Rectal smooth muscle tissue (tissue), 1 donor: ENCODE measurements at regions not wholly inside any gene's neighbourhood (a gene's known extent, or its start where the extent isn't known, plus 50 kb on each side); places are given as distances from the start of the nearest gene placed in this dataset.

Source experiments
- H3K27ac ChIP-seq: one replicate; pipeline ENCODE4 v1.7.0; 2013; ENCODE audit warnings: low read depth, low read length, inconsistent platforms
- H3K27me3 ChIP-seq: one replicate; pipeline ENCODE4 v1.7.0; 2013; ENCODE audit warnings: low read length; ENCODE audit not compliant: control insufficient read depth, insufficient read depth
- H3K36me3 ChIP-seq: one replicate; pipeline ENCODE4 v1.7.0; 2013; ENCODE audit warnings: low read length; ENCODE audit not compliant: control insufficient read depth, insufficient read depth
- H3K4me1 ChIP-seq: one replicate; pipeline ENCODE4 v1.7.0; 2013; ENCODE audit warnings: low read length; ENCODE audit not compliant: control insufficient read depth, insufficient read depth
- H3K4me3 ChIP-seq: one replicate; pipeline ENCODE4 v1.7.0; 2013; ENCODE audit warnings: low read length
- H3K9ac ChIP-seq: one replicate; pipeline ENCODE4 v1.7.0; 2013; ENCODE audit warnings: low read length

GRCh38 chr14:100470523-100470897, 116.7 kb downstream of the BEGAIN start:
- no peak overlapping the region for H3K27ac ChIP-seq

GRCh38 chr14:100471441-100472093, 115.7 kb downstream of the BEGAIN start:
- H3K9ac ChIP-seq = no peak overlapping the region
- no peaks in the 10 kb centered on the region for H3K4me1 ChIP-seq
- no peak overlapping the region for H3K4me3 ChIP-seq
- H3K27ac ChIP-seq = no peak overlapping the region
- no peaks in the 10 kb centered on the region for H3K27me3 ChIP-seq
- peaks cover 5% of the 10 kb centered on the region for H3K36me3 ChIP-seq

More at GRCh38 chr14:100470523-100470897, 116.7 kb downstream of the BEGAIN start:
- no peaks in the 10 kb centered on the region for H3K27me3 ChIP-seq
- no peak overlapping the region for H3K9ac ChIP-seq
- H3K36me3 ChIP-seq = peaks cover 5% of the 10 kb centered on the region
- no peaks in the 10 kb centered on the region for H3K4me1 ChIP-seq
- no peak overlapping the region for H3K4me3 ChIP-seq

- peaks cover 5% of the 10 kb centered on the region for H3K36me3 ChIP-seq
- H3K27me3 ChIP-seq = no peaks in the 10 kb centered on the region
- no peaks in the 10 kb centered on the region for H3K4me1 ChIP-seq
- no peak overlapping the region for H3K27ac ChIP-seq
- no peak overlapping the region for H3K4me3 ChIP-seq
- no peak overlapping the region for H3K9ac ChIP-seq
Observed at GRCh38 chr14:100472094-100472455, 115.1 kb downstream of the BEGAIN start.

- H3K27ac ChIP-seq = no peak overlapping the region
- H3K27me3 ChIP-seq = no peaks in the 10 kb centered on the region
- peaks cover 5% of the 10 kb centered on the region for H3K36me3 ChIP-seq
- no peaks in the 10 kb centered on the region for H3K4me1 ChIP-seq
- no peak overlapping the region for H3K9ac ChIP-seq
- H3K4me3 ChIP-seq = no peak overlapping the region
Observed at GRCh38 chr14:100472491-100472890, 114.7 kb downstream of the BEGAIN start.

- peaks cover 5% of the 10 kb centered on the region for H3K36me3 ChIP-seq
Observed at GRCh38 chr14:100473249-100473648, 114.0 kb downstream of the BEGAIN start.

GRCh38 chr14:100474196-100474595, 113.0 kb downstream of the BEGAIN start:
- H3K4me3 ChIP-seq = no peak overlapping the region
- no peaks in the 10 kb centered on the region for H3K27me3 ChIP-seq
- no peak overlapping the region for H3K9ac ChIP-seq
- no peaks in the 10 kb centered on the region for H3K4me1 ChIP-seq
- peaks cover 4% of the 10 kb centered on the region for H3K36me3 ChIP-seq
- H3K27ac ChIP-seq = no peak overlapping the region

More at GRCh38 chr14:100473249-100473648, 114.0 kb downstream of the BEGAIN start:
- Histone ChIP-seq H3K4me3 (no peak overlapping the region), H3K27me3 (no peaks in the 10 kb centered on the region), H3K9ac (no peak overlapping the region), H3K27ac (no peak overlapping the region), H3K4me1 (no peaks in the 10 kb centered on the region)

- Histone ChIP-seq H3K27me3 (no peaks in the 10 kb centered on the region), H3K9ac (no peak overlapping the region), H3K27ac (no peak overlapping the region), H3K36me3 (no peaks in the 10 kb centered on the region), H3K4me1 (no peaks in the 10 kb centered on the region), H3K4me3 (no peak overlapping the region)
Observed at GRCh38 chr14:100475268-100475667, 111.9 kb downstream of the BEGAIN start.

GRCh38 chr14:100476012-100476822, 111.0 kb downstream of the BEGAIN start:
- no peak overlapping the region for H3K4me3 ChIP-seq
- H3K36me3 ChIP-seq = no peaks in the 10 kb centered on the region
- H3K27ac ChIP-seq = no peak overlapping the region
- no peaks in the 10 kb centered on the region for H3K27me3 ChIP-seq
- no peak overlapping the region for H3K9ac ChIP-seq
- H3K4me1 ChIP-seq = no peaks in the 10 kb centered on the region

GRCh38 chr14:100484531-100485267, 102.5 kb downstream of the BEGAIN start:
- Histone ChIP-seq H3K27me3 (no peaks in the 10 kb centered on the region), H3K27ac (no peak overlapping the region), H3K9ac (no peak overlapping the region), H3K4me1 (no peaks in the 10 kb centered on the region), H3K36me3 (no peaks in the 10 kb centered on the region), H3K4me3 (no peak overlapping the region)

GRCh38 chr14:100486025-100486828, 101.0 kb downstream of the BEGAIN start:
- Histone ChIP-seq H3K9ac (no peak overlapping the region), H3K4me3 (no peak overlapping the region), H3K4me1 (no peaks in the 10 kb centered on the region), H3K27me3 (no peaks in the 10 kb centered on the region), H3K36me3 (no peaks in the 10 kb centered on the region), H3K27ac (no peak overlapping the region)
